Mammary epithelial cell (primary cell): ENCODE measurements at regions not wholly inside any gene's neighbourhood (a gene's known extent, or its start where the extent isn't known, plus 50 kb on each side); places are given as distances from the start of the nearest gene placed in this dataset.

Experiments used
- CTCF ChIP-seq, 2 donors: IDR thresholded peaks in 1 of 2; conservative IDR thresholded peaks in 1 of 2; 2 replicates each; pipeline ENCODE4 v1.5.1; 2011 to 2012; ENCODE audit warnings: inconsistent platforms in 2 of 2, low read length in 2 of 2, mild to moderate bottlenecking in 2 of 2, control low read depth in 1 of 2, low read depth in 1 of 2; ENCODE audit not compliant: insufficient read depth in 1 of 2; ENCODE audit errors: extremely low read depth in 1 of 2
- EZH2 ChIP-seq: IDR thresholded peaks from 2 replicates; pipeline ENCODE4 v1.6.1; 2012; ENCODE audit warnings: low read length, inconsistent platforms, borderline replicate concordance

- TF ChIP-seq CTCF (conservative IDR thresholded peaks at IDR 0.05 in 1 of 2, IDR thresholded peaks at IDR 0.05 in 1 of 2; ENCODE audit: extremely low read depth in 1 of 2, insufficient read depth in 1 of 2, low read depth in 1 of 2, low read length in 2 of 2), result no peak
- TF ChIP-seq EZH2, result no peak
These were observed 551.9 kb upstream of the TBX3 start for GRCh38 chr12:115235880-115236279.
